Stimulated activated naive B cell treated with anti-CD40 and anti-IgM and Interleukin-4, amounts not matched to agents 10 μg/mL and 1 μg/mL and 100 μg/mL, for 72 hours (primary cell): ENCODE measurements at regions not wholly inside any gene's neighbourhood (a gene's known extent, or its start where the extent isn't known, plus 50 kb on each side); places are given as distances from the start of the nearest gene placed in this dataset.

Experiments used
- ATAC-seq, 2 donors: fragments of 150-1000 bp; cut with Tn5 transposase; replicated peaks; 2 replicates each; pipeline ENCODE4 v1.10.0; 2021; ENCODE audit warnings: moderate library complexity in 1 of 2
- DNase-seq: peaks from one replicate; pipeline ENCODE4 v3.0.0; 2021
- H3K27ac Mint-ChIP-seq: one replicate; pipeline ENCODE4 v1.8.0; 2022; ENCODE audit warnings: mild to moderate bottlenecking, mixed read lengths
- H3K27me3 Mint-ChIP-seq, 2 donors: one replicate each; pipeline ENCODE4 v1.8.0; 2022; ENCODE audit warnings: mixed read lengths in 2 of 2
- H3K36me3 Mint-ChIP-seq, 2 donors: one replicate each; pipeline ENCODE4 v1.8.0; 2022; ENCODE audit warnings: mixed read lengths in 2 of 2, mild to moderate bottlenecking in 1 of 2
- H3K4me1 Mint-ChIP-seq, 2 donors: one replicate each; pipeline ENCODE4 v1.8.0; 2022; ENCODE audit warnings: mixed read lengths in 2 of 2, mild to moderate bottlenecking in 1 of 2
- H3K4me3 Mint-ChIP-seq, 2 donors: one replicate each; pipeline ENCODE4 v1.8.0; 2022; ENCODE audit warnings: mild to moderate bottlenecking in 2 of 2, mixed read lengths in 2 of 2, moderate library complexity in 1 of 2
- H3K9me3 Mint-ChIP-seq, 2 donors: one replicate each; pipeline ENCODE4 v1.8.0; 2022; ENCODE audit warnings: mixed read lengths in 2 of 2, mild to moderate bottlenecking in 1 of 2

DNA sequence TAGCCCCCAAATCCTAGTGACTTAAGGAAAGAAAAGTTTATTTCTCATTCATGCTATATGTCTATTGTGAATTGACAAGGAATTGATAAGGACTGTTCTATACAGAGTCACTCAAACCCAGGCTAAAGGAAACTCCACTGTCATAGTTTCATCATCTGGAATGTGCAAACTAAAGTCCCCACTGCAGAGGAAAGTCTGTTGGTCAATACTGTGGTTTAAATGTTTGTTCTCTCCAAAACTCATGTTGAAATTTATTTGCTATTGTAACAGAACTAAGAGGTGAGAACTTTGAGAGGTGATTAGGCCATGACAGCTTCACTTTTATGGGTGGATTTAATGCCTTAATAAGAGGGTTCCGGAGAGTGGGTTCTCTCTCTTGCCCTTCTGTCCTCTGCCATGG, 149.6 kb downstream of the COX18 start:
- H3K27me3 Mint-ChIP-seq = peaks cover 0 to 6% of the 10 kb centered on the region in 2 donors
- no peak overlapping the region for H3K27ac Mint-ChIP-seq
- no peaks in the 10 kb centered on the region for H3K4me1 Mint-ChIP-seq
- peaks cover 3 to 7% of the 10 kb centered on the region in 2 donors for H3K9me3 Mint-ChIP-seq
- ATAC-seq (no peak), DNase-seq (no peak)
- H3K4me3 Mint-ChIP-seq = no peak overlapping the region
- no peaks in the 10 kb centered on the region for H3K36me3 Mint-ChIP-seq

DNA sequence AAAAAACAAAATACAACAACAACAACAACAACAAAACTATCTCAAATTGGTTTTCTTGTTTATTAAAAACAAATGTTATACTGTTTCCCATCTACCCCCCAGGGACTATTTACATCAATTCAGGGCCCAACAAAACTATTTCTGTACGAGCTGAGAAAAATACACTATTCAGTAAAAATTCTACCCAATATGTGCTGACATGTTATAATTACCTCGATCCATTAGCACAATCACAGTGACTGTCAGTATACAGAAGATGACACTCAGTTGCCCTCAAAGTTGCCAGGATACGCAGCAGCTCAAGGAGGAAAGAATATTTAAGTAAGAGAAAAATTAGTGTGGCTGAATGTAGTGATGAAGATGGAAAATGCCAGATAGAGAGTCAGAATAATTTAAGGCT, 150.1 kb downstream of the COX18 start:
- H3K4me3 Mint-ChIP-seq = no peak overlapping the region
- no peaks in the 10 kb centered on the region for H3K36me3 Mint-ChIP-seq
- no peak overlapping the region for H3K27ac Mint-ChIP-seq
- peaks cover 3 to 7% of the 10 kb centered on the region in 2 donors for H3K9me3 Mint-ChIP-seq
- ATAC-seq (no peak), DNase-seq (no peak)
- H3K4me1 Mint-ChIP-seq = no peaks in the 10 kb centered on the region
- H3K27me3 Mint-ChIP-seq = peaks cover 0 to 6% of the 10 kb centered on the region in 2 donors

DNA sequence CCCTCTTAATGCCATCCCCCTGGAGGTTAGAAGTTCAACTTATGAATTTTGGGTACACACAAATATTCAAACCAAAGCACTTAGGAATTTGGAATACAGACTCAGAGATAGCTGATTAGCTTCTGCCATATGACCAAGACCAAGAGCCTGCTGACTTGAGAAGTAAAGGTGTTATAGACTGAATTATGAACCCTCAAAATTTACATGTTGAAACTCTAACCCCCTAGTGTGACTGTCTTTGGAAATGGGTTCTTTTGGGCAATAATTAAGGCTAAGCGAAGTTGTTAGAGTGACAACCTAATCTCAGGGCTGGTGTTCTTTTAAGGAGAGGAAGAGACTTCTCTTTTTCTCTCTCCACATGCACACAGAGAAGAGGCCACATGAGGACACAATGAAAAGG, 151.2 kb downstream of the COX18 start:
- no peaks in the 10 kb centered on the region for H3K4me1 Mint-ChIP-seq
- no peaks in the 10 kb centered on the region for H3K27me3 Mint-ChIP-seq
- H3K27ac Mint-ChIP-seq = no peak overlapping the region
- ATAC-seq (no peak), DNase-seq (no peak)
- no peak overlapping the region for H3K4me3 Mint-ChIP-seq
- H3K36me3 Mint-ChIP-seq = no peaks in the 10 kb centered on the region
- H3K9me3 Mint-ChIP-seq = peaks cover 1 to 2% of the 10 kb centered on the region in 2 donors

DNA sequence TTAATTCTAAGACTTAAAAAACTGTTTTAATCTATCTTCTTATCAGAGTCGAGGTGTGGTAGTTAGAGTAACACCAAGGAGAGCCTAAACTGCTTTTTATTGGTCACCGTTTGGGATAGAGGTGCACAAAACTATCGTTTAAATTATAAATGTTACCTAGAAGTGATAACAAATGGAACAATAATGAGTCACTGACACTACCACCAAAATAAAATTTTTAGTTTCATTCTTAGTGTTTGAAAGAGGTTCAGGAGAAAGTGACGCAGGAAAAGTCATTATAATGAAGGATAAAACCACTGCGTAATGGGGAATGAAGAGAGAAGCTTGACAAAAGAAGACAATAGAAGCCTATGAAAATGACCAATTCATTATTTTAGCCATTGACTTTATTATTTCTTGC, 158.2 kb downstream of the COX18 start:
- Mint-ChIP-seq H3K4me3 (no peak overlapping the region), H3K9me3 (no peaks in the 10 kb centered on the region), H3K27ac (no peak overlapping the region), H3K27me3 (no peaks in the 10 kb centered on the region), H3K4me1 (no peaks in the 10 kb centered on the region), H3K36me3 (no peaks in the 10 kb centered on the region)
- DNase-seq (no peak), ATAC-seq (no peak)

DNA sequence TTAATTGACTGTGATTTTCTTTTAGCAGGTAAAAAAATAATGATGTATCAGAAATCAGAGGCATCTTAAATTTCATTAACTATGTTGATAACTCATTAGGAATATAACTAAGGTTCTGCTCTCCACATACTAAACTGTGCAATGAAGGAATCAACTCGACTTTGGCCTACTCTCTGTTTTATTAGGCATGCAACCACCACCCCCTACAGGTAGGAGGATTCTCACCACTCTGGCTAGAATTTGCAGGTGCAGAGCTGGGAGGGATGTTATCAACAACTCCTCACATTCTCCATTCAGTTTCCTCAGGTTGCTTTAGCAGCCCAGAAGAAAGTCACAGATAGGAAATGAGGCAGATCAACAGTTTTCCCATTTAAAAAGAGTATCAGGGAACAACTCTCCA, 160.1 kb downstream of the COX18 start:
- Mint-ChIP-seq H3K9me3 (peaks cover 0 to 2% of the 10 kb centered on the region in 2 donors), H3K36me3 (no peaks in the 10 kb centered on the region), H3K27me3 (no peaks in the 10 kb centered on the region), H3K4me1 (no peaks in the 10 kb centered on the region), H3K27ac (no peak overlapping the region), H3K4me3 (no peak overlapping the region)
- ATAC-seq (no peak), DNase-seq (no peak)

DNA sequence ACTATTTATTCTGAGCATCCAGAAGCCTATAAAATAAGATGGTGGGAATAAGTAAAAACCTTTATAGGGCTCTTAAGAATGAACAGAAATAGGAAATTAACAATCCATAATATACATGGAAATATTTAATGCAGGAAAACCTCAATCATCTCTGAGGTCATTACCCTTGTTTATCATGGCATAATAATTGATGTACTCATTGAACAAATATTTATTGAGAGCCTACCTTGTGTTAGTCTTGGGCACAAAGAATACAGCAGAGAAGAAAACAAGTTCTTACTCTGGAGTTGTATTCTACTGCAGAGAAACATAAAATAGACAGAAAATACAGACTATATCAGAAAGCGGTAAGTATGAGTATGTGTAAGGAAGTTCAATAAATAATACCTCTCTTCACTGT, 167.2 kb downstream of the COX18 start:
- DNase-seq (no peak), ATAC-seq (no peak)
- Mint-ChIP-seq H3K27ac (no peak overlapping the region), H3K36me3 (no peaks in the 10 kb centered on the region), H3K4me3 (no peak overlapping the region), H3K27me3 (no peaks in the 10 kb centered on the region), H3K9me3 (peaks cover 1 to 2% of the 10 kb centered on the region in 2 donors), H3K4me1 (no peaks in the 10 kb centered on the region)

DNA sequence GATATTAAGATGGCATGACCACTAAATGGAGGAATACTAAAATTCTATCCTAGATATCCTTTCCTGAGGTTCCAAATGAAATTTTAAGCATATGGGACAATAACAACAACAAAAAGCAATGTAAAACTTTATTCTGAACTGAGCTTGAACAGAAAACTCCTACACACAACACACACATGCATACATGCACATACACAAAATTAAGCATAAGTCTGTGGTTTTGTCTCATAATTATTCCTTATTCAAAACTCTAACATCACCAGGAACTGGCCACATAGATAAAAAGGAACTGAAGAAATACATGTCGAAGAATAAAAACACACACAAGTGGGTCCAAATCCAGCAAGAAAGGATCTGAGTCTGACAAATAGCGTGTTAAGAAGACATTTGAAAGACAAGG, 168.0 kb downstream of the COX18 start:
- peaks cover 2 to 4% of the 10 kb centered on the region in 2 donors for H3K9me3 Mint-ChIP-seq
- DNase-seq = no peak
- H3K4me3 Mint-ChIP-seq = no peak overlapping the region
- H3K27ac Mint-ChIP-seq = no peak overlapping the region
- no peaks in the 10 kb centered on the region for H3K4me1 Mint-ChIP-seq
- no peaks in the 10 kb centered on the region for H3K36me3 Mint-ChIP-seq
- H3K27me3 Mint-ChIP-seq = no peaks in the 10 kb centered on the region
- ATAC-seq = no peak

DNA sequence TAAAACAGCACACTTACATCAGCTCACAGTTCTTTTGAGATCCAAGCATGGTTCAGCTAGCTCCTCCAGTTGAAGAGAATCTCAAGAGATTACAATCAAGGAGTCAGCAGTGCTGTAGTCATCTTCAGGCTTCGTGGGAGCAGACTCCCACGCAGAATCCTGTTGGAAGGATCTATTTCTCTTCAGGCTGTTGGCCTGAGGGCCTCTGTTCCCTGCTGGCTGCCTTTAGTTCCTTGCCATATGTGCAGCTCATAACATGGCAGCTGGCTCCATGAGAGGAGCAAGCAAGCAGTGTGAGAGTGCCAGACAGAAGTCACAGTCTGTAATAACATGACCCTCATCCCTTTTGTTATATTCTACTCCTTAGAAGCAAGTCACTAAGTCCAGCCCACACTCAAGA, 168.6 kb downstream of the COX18 start:
- Mint-ChIP-seq H3K27ac (no peak overlapping the region), H3K9me3 (peaks cover 2 to 4% of the 10 kb centered on the region in 2 donors), H3K27me3 (no peaks in the 10 kb centered on the region), H3K4me3 (no peak overlapping the region), H3K4me1 (no peaks in the 10 kb centered on the region), H3K36me3 (no peaks in the 10 kb centered on the region)
- ATAC-seq (no peak), DNase-seq (no peak)

DNA sequence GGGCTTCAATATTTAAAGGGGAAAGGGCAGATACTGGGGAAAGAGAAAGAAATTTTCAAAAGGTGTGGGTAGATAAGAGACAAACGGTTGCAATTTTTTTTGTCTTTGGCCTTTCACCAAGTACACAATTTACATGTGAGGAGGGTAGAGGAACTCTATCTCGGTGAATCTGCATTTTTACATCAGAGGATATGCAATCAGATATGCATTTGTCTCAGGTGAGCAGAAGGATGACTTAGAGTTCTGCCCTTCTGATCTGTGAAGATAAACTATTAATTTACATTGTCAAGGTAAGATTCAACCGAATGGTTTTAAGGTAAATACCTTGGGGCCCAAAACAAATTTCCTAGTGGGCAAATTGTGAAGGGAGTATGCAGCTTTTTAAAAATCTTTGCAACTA, 169.9 kb downstream of the COX18 start:
- Mint-ChIP-seq H3K27ac (no peak overlapping the region), H3K36me3 (no peaks in the 10 kb centered on the region), H3K9me3 (peaks cover 0 to 4% of the 10 kb centered on the region in 2 donors), H3K27me3 (no peaks in the 10 kb centered on the region), H3K4me3 (no peak overlapping the region), H3K4me1 (no peaks in the 10 kb centered on the region)
- no peak for DNase-seq
- ATAC-seq = no peak

DNA sequence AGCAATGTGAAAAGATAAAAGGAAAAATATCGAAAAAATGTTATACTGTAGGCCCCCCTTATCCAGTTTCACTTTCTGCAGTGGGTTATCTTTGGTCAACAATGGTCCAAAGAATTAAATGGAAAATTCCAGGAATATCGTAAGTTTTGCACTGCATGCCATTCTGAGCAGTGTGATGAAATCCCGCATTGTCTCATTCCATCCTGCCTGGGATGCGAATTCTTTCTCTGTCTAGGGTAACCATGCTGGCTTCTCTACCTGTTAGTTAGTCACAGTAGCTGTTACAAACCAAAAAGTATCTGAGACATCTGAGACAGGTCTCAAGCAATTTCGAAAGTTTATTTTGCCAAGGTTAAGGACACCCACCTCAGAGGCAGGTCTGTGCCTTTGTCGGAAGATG, 170.3 kb downstream of the COX18 start:
- no peaks in the 10 kb centered on the region for H3K4me1 Mint-ChIP-seq
- no peaks in the 10 kb centered on the region for H3K36me3 Mint-ChIP-seq
- no peak for DNase-seq

DNA sequence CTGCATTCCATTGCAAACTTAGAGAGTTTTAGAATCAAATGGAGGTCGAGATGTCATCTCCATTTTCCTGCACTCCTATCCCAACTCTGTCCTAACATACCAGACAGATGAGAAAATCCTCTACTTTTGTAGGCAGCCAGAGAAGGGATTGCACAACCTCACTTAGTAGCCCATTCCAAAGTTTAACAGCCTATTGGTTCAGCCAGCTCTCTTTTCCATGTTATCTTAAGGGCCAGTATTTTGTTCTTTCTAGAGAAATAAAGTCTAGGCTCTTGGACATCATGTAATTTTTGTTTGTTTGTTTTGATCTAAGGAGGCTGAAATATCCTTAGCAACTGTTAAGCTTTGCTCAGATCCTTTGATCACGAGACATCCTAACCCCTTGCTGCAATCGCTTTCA, 173.0 kb downstream of the COX18 start:
- H3K4me3 Mint-ChIP-seq = no peak overlapping the region
- ATAC-seq = no peak
- H3K36me3 Mint-ChIP-seq = no peaks in the 10 kb centered on the region
- DNase-seq = no peak
- H3K27me3 Mint-ChIP-seq = no peaks in the 10 kb centered on the region
- no peak overlapping the region for H3K27ac Mint-ChIP-seq
- no peaks in the 10 kb centered on the region for H3K4me1 Mint-ChIP-seq
- H3K9me3 Mint-ChIP-seq = peaks cover 0 to 4% of the 10 kb centered on the region in 2 donors

More for the DNA sequence above, 170.3 kb downstream of the COX18 start:
- ATAC-seq = no peak
- Mint-ChIP-seq H3K27ac (no peak overlapping the region), H3K4me3 (no peak overlapping the region), H3K27me3 (no peaks in the 10 kb centered on the region), H3K9me3 (peaks cover 0 to 4% of the 10 kb centered on the region in 2 donors)

DNA sequence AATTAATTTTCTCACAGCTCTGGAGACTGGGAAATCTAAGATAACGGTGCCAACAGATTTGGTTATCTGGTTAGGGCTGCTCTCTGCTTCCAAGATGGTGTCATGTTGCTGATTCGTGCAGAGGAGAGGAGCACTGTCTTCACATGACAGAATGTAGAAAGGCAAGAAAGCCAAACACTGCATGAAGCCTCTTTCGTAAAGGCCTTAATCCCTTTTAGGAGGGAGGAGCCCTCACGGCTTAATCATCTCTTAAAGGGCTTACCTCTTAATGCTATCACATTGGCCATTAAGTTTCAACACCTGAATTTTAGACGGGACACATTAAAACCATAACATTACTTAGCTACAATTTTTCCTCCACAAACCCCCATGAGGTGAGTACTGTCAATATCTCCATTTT, 174.1 kb downstream of the COX18 start:
- Mint-ChIP-seq H3K27ac (no peak overlapping the region), H3K4me3 (no peak overlapping the region), H3K27me3 (peaks cover 0 to 4% of the 10 kb centered on the region in 2 donors), H3K36me3 (no peaks in the 10 kb centered on the region), H3K9me3 (peaks cover 0 to 4% of the 10 kb centered on the region in 2 donors), H3K4me1 (no peaks in the 10 kb centered on the region)
- ATAC-seq (no peak), DNase-seq (no peak)

DNA sequence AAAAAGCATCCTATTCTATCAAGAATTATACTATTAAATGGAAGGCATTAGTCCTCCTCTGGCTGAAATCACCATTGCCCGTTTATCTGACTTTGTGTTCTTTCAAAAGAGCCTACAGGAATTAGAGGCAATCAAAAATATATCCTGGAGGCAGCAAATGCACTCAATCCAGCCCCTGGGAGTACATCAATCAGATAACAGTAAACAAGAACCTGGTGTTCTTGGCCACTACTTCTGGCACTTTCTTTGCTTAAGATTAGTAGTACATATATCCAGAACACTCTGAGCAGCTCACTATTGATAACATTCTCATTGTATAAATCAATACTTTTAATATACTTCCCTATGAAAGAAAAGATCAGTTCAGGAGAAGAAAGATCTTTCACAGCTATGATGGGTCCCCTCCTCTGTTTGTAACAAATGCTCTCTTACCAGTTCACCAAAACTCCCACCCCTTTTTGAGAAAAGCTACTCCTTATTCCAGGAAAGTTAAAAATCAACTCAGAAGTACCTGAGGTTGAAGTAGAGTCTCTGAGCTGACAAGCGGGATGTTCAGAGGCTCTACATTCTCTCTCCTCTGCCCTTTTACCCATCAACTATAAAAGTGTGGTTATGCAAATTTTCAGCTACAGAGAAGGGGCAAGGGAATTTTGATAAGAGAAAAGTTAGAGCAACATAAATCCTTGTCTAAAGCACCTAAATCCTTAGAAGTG, 176.0 kb downstream of the COX18 start:
- ATAC-seq = no peak
- Mint-ChIP-seq H3K4me1 (no peaks in the 10 kb centered on the region), H3K9me3 (peaks cover 0 to 4% of the 10 kb centered on the region in 2 donors), H3K4me3 (no peak overlapping the region), H3K27me3 (peaks cover 0 to 5% of the 10 kb centered on the region in 2 donors), H3K27ac (no peak overlapping the region), H3K36me3 (no peaks in the 10 kb centered on the region)
- DNase-seq = no peak

DNA sequence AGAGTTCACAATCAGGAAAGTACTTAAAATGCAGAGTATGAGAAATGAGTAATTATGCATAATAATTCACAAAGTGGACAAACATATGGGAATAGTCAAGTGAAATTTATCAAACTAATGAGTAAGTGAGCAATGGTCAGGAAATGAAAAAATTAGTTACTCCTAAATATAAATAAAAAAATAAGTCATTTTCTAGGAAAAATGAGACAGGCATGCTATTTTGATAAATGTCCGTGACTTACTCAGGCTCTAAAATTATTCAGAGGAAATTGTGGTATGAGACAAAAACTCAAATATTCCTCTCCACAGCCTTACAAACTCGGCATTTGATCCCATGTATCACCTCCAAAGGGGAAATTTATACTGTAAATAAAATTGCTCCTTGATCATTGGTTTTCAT, 181.2 kb downstream of the COX18 start:
- peaks cover 0 to under 1% of the 10 kb centered on the region in 2 donors for H3K9me3 Mint-ChIP-seq
- no peak overlapping the region for H3K27ac Mint-ChIP-seq
- H3K4me3 Mint-ChIP-seq = no peak overlapping the region
- H3K27me3 Mint-ChIP-seq = peaks cover 0 to 5% of the 10 kb centered on the region in 2 donors
- DNase-seq = no peak
- no peak for ATAC-seq
- no peaks in the 10 kb centered on the region for H3K36me3 Mint-ChIP-seq
- H3K4me1 Mint-ChIP-seq = no peaks in the 10 kb centered on the region

DNA sequence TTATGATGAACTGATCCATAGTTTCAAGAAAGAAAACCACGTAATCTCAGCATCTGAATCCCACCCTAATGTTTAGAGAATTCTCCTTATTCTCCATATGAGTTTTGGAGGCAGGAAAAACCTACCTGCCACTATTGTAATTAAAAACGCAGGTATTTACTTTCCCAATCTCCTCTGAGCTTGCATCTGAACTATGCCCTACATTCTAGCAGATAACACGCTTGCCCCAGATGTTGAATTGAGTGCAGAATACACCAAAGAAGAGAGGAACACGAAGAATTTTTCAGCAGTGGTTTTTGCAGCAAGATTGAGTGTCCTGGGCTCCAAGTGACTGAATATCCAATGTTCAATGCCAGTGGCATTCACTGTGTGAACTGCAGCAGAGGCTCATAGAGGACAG, 182.4 kb downstream of the COX18 start:
- ATAC-seq (no peak), DNase-seq (no peak)
- H3K27ac Mint-ChIP-seq = no peak overlapping the region
- H3K36me3 Mint-ChIP-seq = no peaks in the 10 kb centered on the region
- H3K4me3 Mint-ChIP-seq = no peak overlapping the region
- peaks cover 0 to 5% of the 10 kb centered on the region in 2 donors for H3K27me3 Mint-ChIP-seq
- peaks cover 0 to 4% of the 10 kb centered on the region in 2 donors for H3K9me3 Mint-ChIP-seq
- no peaks in the 10 kb centered on the region for H3K4me1 Mint-ChIP-seq
